IMR-90 (cell line): ENCODE measurements at regions not wholly inside any gene's neighbourhood (a gene's known extent, or its start where the extent isn't known, plus 50 kb on each side); places are given as distances from the start of the nearest gene placed in this dataset.

Source experiments
- ATAC-seq: fragments of 200-7000 bp; cut with Tn5 transposase; 2 replicates; pipeline ENCODE4 v1.9.1; 2020; ENCODE audit warnings: low read depth, mild to moderate bottlenecking, moderate library complexity
- BruUV-seq: library from RNA; stranded (reverse); fragments of 400-500 nt; replicated peaks from 2 replicates; lab custom pipeline; 2021; lab: Mats Ljungman, UMichigan
- CTCF ChIA-PET: fragments of 300-600 bp; formaldehyde crosslinking; extraction: SDS; loops from one replicate; lab custom pipeline; 2021; ENCODE audit warnings: antibody characterized with exemption; lab: Yijun Ruan, JAX
- POLR2A ChIA-PET: fragments of 300-600 bp; sonication (Branson Sonifier 250); formaldehyde crosslinking; loops from one replicate; lab custom pipeline; 2022; ENCODE audit warnings: antibody characterized with exemption; ENCODE audit not compliant: unreplicated experiment; lab: Charles Lee
- DNase-seq: peaks from one replicate; pipeline ENCODE4 v3.0.0; 2013
- H2AFZ ChIP-seq: replicated peaks from 2 replicates; pipeline ENCODE3; 2013; ENCODE audit warnings: low read length, mild to moderate bottlenecking; ENCODE audit not compliant: poor library complexity
- H2AK5ac ChIP-seq: 2 replicates; pipeline ENCODE4 v1.6.1; 2013; ENCODE audit warnings: low read depth, low read length, inconsistent platforms
- H2AK9ac ChIP-seq: replicated peaks from 2 replicates; pipeline ENCODE3; 2013; ENCODE audit warnings: mild to moderate bottlenecking, low read depth, low read length, moderate library complexity; ENCODE audit not compliant: poor library complexity
- H2BK120ac ChIP-seq: 2 replicates; pipeline ENCODE4 v1.6.1; 2013; ENCODE audit warnings: low read depth, low read length, inconsistent platforms
- H2BK15ac ChIP-seq: 3 replicates; pipeline ENCODE4 v1.6.1; 2013; ENCODE audit warnings: low read depth, low read length, inconsistent platforms
- H2BK20ac ChIP-seq: 2 replicates; pipeline ENCODE4 v1.6.1; 2013; ENCODE audit warnings: low read depth, mild to moderate bottlenecking, inconsistent platforms, low read length, moderate library complexity
- H2BK5ac ChIP-seq: 2 replicates; pipeline ENCODE4 v1.6.1; 2013; ENCODE audit warnings: mild to moderate bottlenecking, low read depth, low read length, inconsistent platforms; ENCODE audit not compliant: poor library complexity, severe bottlenecking
- H3K14ac ChIP-seq: replicated peaks from 2 replicates; pipeline ENCODE4 v1.6.1; 2013; ENCODE audit warnings: low read depth, low read length, inconsistent platforms
- H3K18ac ChIP-seq: 2 replicates; pipeline ENCODE4 v1.6.1; 2013; ENCODE audit warnings: low read depth, low read length, control low read depth
- H3K23ac ChIP-seq: 2 replicates; pipeline ENCODE4 v1.6.1; 2013; ENCODE audit warnings: low read depth, low read length, inconsistent platforms
- H3K27ac ChIP-seq: 2 replicates; pipeline ENCODE4 v1.5.1; 2013; ENCODE audit warnings: mild to moderate bottlenecking, control low read depth, low read length; ENCODE audit not compliant: insufficient read depth
- H3K27me3 ChIP-seq: 2 replicates; pipeline ENCODE4 v1.6.1; 2013; ENCODE audit warnings: low read length; ENCODE audit not compliant: control insufficient read depth, insufficient read depth
- H3K36me3 ChIP-seq: 2 replicates; pipeline ENCODE4 v1.6.1; 2013; ENCODE audit warnings: low read length, mixed read lengths; ENCODE audit not compliant: control insufficient read depth, insufficient read depth
- H3K4ac ChIP-seq: 2 replicates; pipeline ENCODE4 v1.6.1; 2013; ENCODE audit warnings: low read depth, low read length, inconsistent platforms
- H3K4me1 ChIP-seq: 2 replicates; pipeline ENCODE4 v1.6.1; 2013; ENCODE audit warnings: low read length, mixed read lengths; ENCODE audit not compliant: control insufficient read depth, insufficient read depth
- H3K4me2 ChIP-seq: 2 replicates; pipeline ENCODE4 v1.6.1; 2013; ENCODE audit warnings: low read depth, mild to moderate bottlenecking, control low read depth, low read length, moderate library complexity
- H3K4me3 ChIP-seq: 2 replicates; pipeline ENCODE4 v1.5.1; 2013; ENCODE audit warnings: low read depth, mild to moderate bottlenecking, control low read depth, low read length, moderate library complexity; ENCODE audit not compliant: insufficient read depth
- H3K56ac ChIP-seq: 2 replicates; pipeline ENCODE4 v1.6.1; 2013; ENCODE audit warnings: low read length, inconsistent platforms; ENCODE audit not compliant: insufficient read depth; ENCODE audit errors: extremely low read depth
- H3K79me1 ChIP-seq, 2 experiments: 2 replicates each; pipeline ENCODE4 v1.6.1; 2013; ENCODE audit warnings: low read length in 2 of 2, inconsistent platforms in 1 of 2, low read depth in 1 of 2
- H3K9ac ChIP-seq: 2 replicates; pipeline ENCODE4 v1.6.1; 2013; ENCODE audit warnings: low read depth, low read length, control low read depth
- H3K9me1 ChIP-seq: 2 replicates; pipeline ENCODE4 v1.6.1; 2013; ENCODE audit warnings: low read length, inconsistent platforms; ENCODE audit not compliant: insufficient read depth
- H3K9me3 ChIP-seq: 2 replicates; pipeline ENCODE4 v1.6.1; 2013; ENCODE audit warnings: low read length; ENCODE audit not compliant: control insufficient read depth, insufficient read depth
- H4K20me1 ChIP-seq: 2 replicates; pipeline ENCODE4 v1.6.1; 2013; ENCODE audit warnings: low read length, inconsistent platforms; ENCODE audit not compliant: insufficient read depth
- H4K5ac ChIP-seq: 2 replicates; pipeline ENCODE4 v1.6.1; 2013; ENCODE audit warnings: mild to moderate bottlenecking, low read depth, low read length, control low read depth
- H4K8ac ChIP-seq, 2 experiments: 2 replicates each; pipeline ENCODE4 v1.6.1; 2013; ENCODE audit warnings: low read depth in 2 of 2, low read length in 2 of 2, control low read depth in 1 of 2, inconsistent platforms in 1 of 2
- H4K91ac ChIP-seq: 2 replicates; pipeline ENCODE4 v1.6.1; 2013; ENCODE audit warnings: low read depth, low read length, inconsistent platforms; ENCODE audit not compliant: insufficient read depth
- CEBPB ChIP-seq: IDR thresholded peaks from 2 replicates; pipeline ENCODE4 v1.6.1; 2012; ENCODE audit warnings: low read depth, low read length, improper control_type of control experiment
- NFE2L2 ChIP-seq: fragments of 150-350 bp; IDR thresholded peaks from 2 replicates; pipeline ENCODE4 v1.6.1; 2016; ENCODE audit warnings: low read depth, mild to moderate bottlenecking, low read length
- RAD21 ChIP-seq: IDR thresholded peaks from 2 replicates; pipeline ENCODE4 v1.6.1; 2012; ENCODE audit warnings: low read length, improper control_type of control experiment
- RCOR1 ChIP-seq: IDR thresholded peaks from 2 replicates; pipeline ENCODE4 v1.6.1; 2012; ENCODE audit warnings: mild to moderate bottlenecking, low read length, improper control_type of control experiment; ENCODE audit not compliant: insufficient replicate concordance
- RFX5 ChIP-seq: IDR thresholded peaks from 2 replicates; pipeline ENCODE4 v1.8.0; 2012; ENCODE audit warnings: low read depth, mild to moderate bottlenecking, low read length, moderate library complexity
- SMC3 ChIP-seq: fragments of 150-350 bp; IDR thresholded peaks from 2 replicates; pipeline ENCODE4 v1.6.1; 2016; ENCODE audit warnings: low read depth, mild to moderate bottlenecking, antibody characterized with exemption, low read length, moderate library complexity
- USF2 ChIP-seq: fragments of 150-350 bp; IDR thresholded peaks from 2 replicates; pipeline ENCODE4 v1.6.1; 2017; ENCODE audit warnings: mild to moderate bottlenecking, antibody characterized with exemption, low read length, low read depth
- WGBS, 2 experiments: methylation state at CpG; one replicate each; pipeline versions ENCODE4 v1.1.5 to v1.1.7; 2013; ENCODE audit warnings: missing lambda C conversion rate in 2 of 2; ENCODE audit not compliant: insufficient read length in 1 of 2; ENCODE audit errors: extremely low coverage in 2 of 2; 5-methylcytosine and 5-hydroxymethylcytosine counted together
- dilution Hi-C: fragments of 300-500 bp; cut with HindIII; formaldehyde crosslinking; loops from one replicate; pipeline ENCODE4 v1.14.3; 2018; ENCODE audit warnings: low sequenced_read_pairs; ENCODE audit not compliant: unreplicated experiment
- in situ Hi-C: fragments of 300-500 bp; cut with MboI; formaldehyde crosslinking; loops from 3 replicates; pipeline ENCODE4 v1.14.3; 2019; ENCODE audit warnings: low sequenced_read_pairs, inconsistent platforms, mixed read lengths
- intact Hi-C: fragments of 100-400 bp; cut with micrococcal nuclease; formaldehyde crosslinking; loops from 2 replicates; pipeline ENCODE4 v1.10.0; 2022
- TF ChIP-seq, protein P1 (sequence below): fragments of 150-350 bp; IDR thresholded peaks from 2 replicates; pipeline ENCODE4 v1.6.1; 2016; ENCODE audit warnings: low read depth, mild to moderate bottlenecking, low read length, moderate library complexity, borderline replicate concordance

DNA sequence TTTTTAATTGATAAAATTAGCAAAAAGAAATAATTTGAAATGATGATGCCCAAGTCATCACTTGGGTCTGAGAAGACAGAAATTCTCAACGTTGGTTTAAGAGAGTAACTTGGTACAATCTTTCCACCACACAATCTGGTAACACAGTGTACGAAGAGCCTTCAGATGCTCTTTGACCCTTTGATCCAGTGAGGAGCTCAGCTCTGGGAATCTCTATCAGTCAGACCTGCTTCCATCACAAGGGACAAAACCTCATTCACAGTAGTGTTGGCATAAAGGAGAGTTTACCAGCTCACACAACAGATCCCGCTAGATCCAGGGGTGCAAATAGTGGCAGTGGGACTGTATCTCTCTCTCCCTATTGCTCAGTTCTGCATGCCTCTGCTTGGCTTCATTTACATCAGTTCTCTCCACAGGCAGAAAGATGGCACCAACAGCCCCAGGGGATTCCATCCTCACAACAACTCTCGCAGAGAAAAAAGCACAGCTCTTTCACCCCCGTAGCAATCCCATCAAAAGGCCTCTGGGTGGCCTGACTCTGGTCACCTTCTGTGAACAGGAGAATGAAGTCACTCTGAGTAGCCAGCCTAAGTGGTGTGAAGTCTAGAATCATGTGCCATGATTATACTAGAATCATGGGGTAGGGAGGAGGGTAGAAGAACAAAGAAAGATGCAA lies 119.7 kb downstream of the ZNF281 start:
- no peak for ATAC-seq
- no peak overlapping the region for H3K4ac ChIP-seq
- no peak overlapping the region for H2BK15ac ChIP-seq
- DNase-seq: no peak
- intact Hi-C loops: no loop called here
- H3K18ac ChIP-seq: no peak overlapping the region
- no peaks in the 10 kb centered on the region for H3K9me1 ChIP-seq
- dilution Hi-C loops: no loop called here
- no peaks in the 10 kb centered on the region for H3K27me3 ChIP-seq
- H3K14ac ChIP-seq: no peak overlapping the region
- no peaks in the 10 kb centered on the region for H4K20me1 ChIP-seq
- H2BK20ac ChIP-seq: no peak overlapping the region
- H4K8ac ChIP-seq: peak overlapping the region in 1 of 2 experiments; percentile 61; a peak in 2 of 4 replicates
- H2AK5ac ChIP-seq: no peak overlapping the region
- no peaks in the 10 kb centered on the region for H3K36me3 ChIP-seq
- in situ Hi-C loops: no loop called here
- POLR2A ChIA-PET: no interaction called here
- H2AK9ac ChIP-seq: peak overlapping the region; percentile 58
- no peak overlapping the region for H3K4me2 ChIP-seq
- no peak overlapping the region for H3K23ac ChIP-seq
- H4K91ac ChIP-seq: no peak overlapping the region
- BruUV-seq: no TSS peak
- H4K5ac ChIP-seq: peak overlapping the region; percentile 53; the same call in 1 of the 2 replicates
- no peak overlapping the region for H3K56ac ChIP-seq
- H3K9ac ChIP-seq: no peak overlapping the region
- no peaks in the 10 kb centered on the region for H3K9me3 ChIP-seq
- H2BK5ac ChIP-seq: no peak overlapping the region
- CTCF ChIA-PET: interaction anchor here (1.3 kb wide), 1 partner anchor 194 kb away, joined by 3 read pairs; no protein-coding TSS in a partner anchor
- peak overlapping the region; percentile 54 for H2AFZ ChIP-seq
- no peaks in the 10 kb centered on the region for H3K79me1 ChIP-seq
- no peaks in the 10 kb centered on the region; the same call in 1 of the 2 replicates for H3K4me1 ChIP-seq
- H3K4me3 ChIP-seq: no peak overlapping the region
- 0% methylated on average over 1 of the region's 5 CpGs; no CpG with 5 or more reads in 1 of the 2 experiments for WGBS, 2 experiments
- no peak overlapping the region for H2BK120ac ChIP-seq
- H3K27ac ChIP-seq: no peak overlapping the region
- TF ChIP-seq USF2 (no peak), RCOR1 (no peak), CEBPB (no peak), NFE2L2 (no peak), RAD21 (no peak), SMC3 (no peak), RFX5 (no peak)
- TF ChIP-seq, protein P1, sequence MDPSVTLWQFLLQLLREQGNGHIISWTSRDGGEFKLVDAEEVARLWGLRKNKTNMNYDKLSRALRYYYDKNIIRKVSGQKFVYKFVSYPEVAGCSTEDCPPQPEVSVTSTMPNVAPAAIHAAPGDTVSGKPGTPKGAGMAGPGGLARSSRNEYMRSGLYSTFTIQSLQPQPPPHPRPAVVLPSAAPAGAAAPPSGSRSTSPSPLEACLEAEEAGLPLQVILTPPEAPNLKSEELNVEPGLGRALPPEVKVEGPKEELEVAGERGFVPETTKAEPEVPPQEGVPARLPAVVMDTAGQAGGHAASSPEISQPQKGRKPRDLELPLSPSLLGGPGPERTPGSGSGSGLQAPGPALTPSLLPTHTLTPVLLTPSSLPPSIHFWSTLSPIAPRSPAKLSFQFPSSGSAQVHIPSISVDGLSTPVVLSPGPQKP: no peak
